ENCODE measurements at regions not wholly inside any gene's neighbourhood (a gene's known extent, or its start where the extent isn't known, plus 50 kb on each side); places are given as distances from the start of the nearest gene placed in this dataset.

- TF ChIP-seq CTCF (IDR thresholded peaks at IDR 0.05; ENCODE audit: low read depth, low read length, missing input control): no peak
- no peak for TF ChIP-seq EGR1 (IDR thresholded peaks at IDR 0.05; ENCODE audit: low read depth in 2 of 2)
- TF ChIP-seq MAX (IDR thresholded peaks at IDR 0.05): no peak
- TF ChIP-seq REST (IDR thresholded peaks at IDR 0.05): no peak
- no peak for TF ChIP-seq RXRA (IDR thresholded peaks at IDR 0.05)
- TF ChIP-seq TAF1 (conservative IDR thresholded peaks at IDR 0.05): no peak
- TF ChIP-seq JUND (IDR thresholded peaks at IDR 0.05): no peak
- TF ChIP-seq SP1 (IDR thresholded peaks at IDR 0.05): no peak
- TF ChIP-seq GABPA (IDR thresholded peaks at IDR 0.05 in 1 of 2, conservative IDR thresholded peaks at IDR 0.05 in 1 of 2): no peak
- TF ChIP-seq, protein P1, sequence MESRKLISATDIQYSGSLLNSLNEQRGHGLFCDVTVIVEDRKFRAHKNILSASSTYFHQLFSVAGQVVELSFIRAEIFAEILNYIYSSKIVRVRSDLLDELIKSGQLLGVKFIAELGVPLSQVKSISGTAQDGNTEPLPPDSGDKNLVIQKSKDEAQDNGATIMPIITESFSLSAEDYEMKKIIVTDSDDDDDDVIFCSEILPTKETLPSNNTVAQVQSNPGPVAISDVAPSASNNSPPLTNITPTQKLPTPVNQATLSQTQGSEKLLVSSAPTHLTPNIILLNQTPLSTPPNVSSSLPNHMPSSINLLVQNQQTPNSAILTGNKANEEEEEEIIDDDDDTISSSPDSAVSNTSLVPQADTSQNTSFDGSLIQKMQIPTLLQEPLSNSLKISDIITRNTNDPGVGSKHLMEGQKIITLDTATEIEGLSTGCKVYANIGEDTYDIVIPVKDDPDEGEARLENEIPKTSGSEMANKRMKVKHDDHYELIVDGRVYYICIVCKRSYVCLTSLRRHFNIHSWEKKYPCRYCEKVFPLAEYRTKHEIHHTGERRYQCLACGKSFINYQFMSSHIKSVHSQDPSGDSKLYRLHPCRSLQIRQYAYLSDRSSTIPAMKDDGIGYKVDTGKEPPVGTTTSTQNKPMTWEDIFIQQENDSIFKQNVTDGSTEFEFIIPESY (IDR thresholded peaks at IDR 0.05): no peak
Observed at GRCh38 chr5:53399926-53400697, 80.3 kb upstream of the FST start.

All from liver (tissue), 3 donors.